ENCODE measurements at regions not wholly inside any gene's neighbourhood (a gene's known extent, or its start where the extent isn't known, plus 50 kb on each side); places are given as distances from the start of the nearest gene placed in this dataset.

GRCh38 chr4:42787079-42787463 lies 105.4 kb upstream of the GRXCR1 start:
- Histone ChIP-seq H3F3A (ENCODE audit: insufficient read depth, low read length, poor library complexity, severe bottlenecking) (no peaks in the 10 kb centered on the region), H3K9me3 (ENCODE audit: low read length) (no peaks in the 10 kb centered on the region), H3K79me2 (replicated peaks; ENCODE audit: insufficient read depth, low read length) (no peaks in the 10 kb centered on the region), H2AFZ (ENCODE audit: low read depth, low read length) (no peak overlapping the region), H3K36me3 (ENCODE audit: insufficient read depth, low read length) (no peaks in the 10 kb centered on the region), H4K20me1 (ENCODE audit: insufficient read depth) (no peaks in the 10 kb centered on the region), H3K4me3 (ENCODE audit: low read length) (no peak overlapping the region), H3K27ac (ENCODE audit: low read length) (no peak overlapping the region), H3K27me3 (ENCODE audit: insufficient read depth, low read depth, low read length) (no peaks in the 10 kb centered on the region), H3K9ac (ENCODE audit: low read length) (no peak overlapping the region), H3K4me2 (ENCODE audit: low read length) (no peak overlapping the region), H3K9me2 (ENCODE audit: insufficient read depth, low read length) (no peaks in the 10 kb centered on the region)
- TF ChIP-seq SMC3 (conservative IDR thresholded peaks at IDR 0.05; ENCODE audit: poor library complexity) (no peak), EP300 (conservative IDR thresholded peaks at IDR 0.05; ENCODE audit: poor library complexity, severe bottlenecking) (no peak), MXI1 (conservative IDR thresholded peaks at IDR 0.05; ENCODE audit: poor library complexity, severe bottlenecking) (no peak), POLR2AphosphoS5 (IDR thresholded peaks at IDR 0.05) (no peak), TAF1 (IDR thresholded peaks at IDR 0.05; ENCODE audit: low read depth) (no peak), REST (IDR thresholded peaks at IDR 0.05; ENCODE audit: borderline replicate concordance) (no peak), CTCF (IDR thresholded peaks at IDR 0.05; ENCODE audit: poor library complexity, severe bottlenecking) (no peak), EZH2 (IDR thresholded peaks at IDR 0.05; ENCODE audit: borderline replicate concordance, insufficient read depth, low read length, poor library complexity, severe bottlenecking) (no peak), RAD21 (conservative IDR thresholded peaks at IDR 0.05) (no peak)

GRCh38 chr4:42786350-42787078 lies 106.0 kb upstream of the GRXCR1 start:
- H3F3A ChIP-seq (ENCODE audit: insufficient read depth, low read length, poor library complexity, severe bottlenecking), result no peaks in the 10 kb centered on the region
- H3K36me3 ChIP-seq (ENCODE audit: insufficient read depth, low read length), result no peaks in the 10 kb centered on the region
- H2AFZ ChIP-seq (ENCODE audit: low read depth, low read length), result no peak overlapping the region
- no peaks in the 10 kb centered on the region for H3K79me2 ChIP-seq (replicated peaks; ENCODE audit: insufficient read depth, low read length)
- TF ChIP-seq POLR2AphosphoS5 (IDR thresholded peaks at IDR 0.05) (no peak), EZH2 (IDR thresholded peaks at IDR 0.05; ENCODE audit: borderline replicate concordance, insufficient read depth, low read length, poor library complexity, severe bottlenecking) (no peak), RAD21 (conservative IDR thresholded peaks at IDR 0.05) (no peak), REST (IDR thresholded peaks at IDR 0.05; ENCODE audit: borderline replicate concordance) (no peak), EP300 (conservative IDR thresholded peaks at IDR 0.05; ENCODE audit: poor library complexity, severe bottlenecking) (no peak), SMC3 (conservative IDR thresholded peaks at IDR 0.05; ENCODE audit: poor library complexity) (no peak), MXI1 (conservative IDR thresholded peaks at IDR 0.05; ENCODE audit: poor library complexity, severe bottlenecking) (no peak), CTCF (IDR thresholded peaks at IDR 0.05; ENCODE audit: poor library complexity, severe bottlenecking) (no peak)
- no peaks in the 10 kb centered on the region for H3K9me2 ChIP-seq (ENCODE audit: insufficient read depth, low read length)
- H3K9me3 ChIP-seq (ENCODE audit: low read length), result no peaks in the 10 kb centered on the region
- no peak overlapping the region for H3K4me2 ChIP-seq (ENCODE audit: low read length)
- H3K27me3 ChIP-seq (ENCODE audit: insufficient read depth, low read depth, low read length), result no peaks in the 10 kb centered on the region
- H3K4me3 ChIP-seq (ENCODE audit: low read length), result no peak overlapping the region
- H3K27ac ChIP-seq (ENCODE audit: low read length), result no peak overlapping the region
- no peaks in the 10 kb centered on the region for H4K20me1 ChIP-seq (ENCODE audit: insufficient read depth)
- H3K9ac ChIP-seq (ENCODE audit: low read length), result no peak overlapping the region
